ENCODE measurements at regions not wholly inside any gene's neighbourhood (a gene's known extent, or its start where the extent isn't known, plus 50 kb on each side); places are given as distances from the start of the nearest gene placed in this dataset.

DNA sequence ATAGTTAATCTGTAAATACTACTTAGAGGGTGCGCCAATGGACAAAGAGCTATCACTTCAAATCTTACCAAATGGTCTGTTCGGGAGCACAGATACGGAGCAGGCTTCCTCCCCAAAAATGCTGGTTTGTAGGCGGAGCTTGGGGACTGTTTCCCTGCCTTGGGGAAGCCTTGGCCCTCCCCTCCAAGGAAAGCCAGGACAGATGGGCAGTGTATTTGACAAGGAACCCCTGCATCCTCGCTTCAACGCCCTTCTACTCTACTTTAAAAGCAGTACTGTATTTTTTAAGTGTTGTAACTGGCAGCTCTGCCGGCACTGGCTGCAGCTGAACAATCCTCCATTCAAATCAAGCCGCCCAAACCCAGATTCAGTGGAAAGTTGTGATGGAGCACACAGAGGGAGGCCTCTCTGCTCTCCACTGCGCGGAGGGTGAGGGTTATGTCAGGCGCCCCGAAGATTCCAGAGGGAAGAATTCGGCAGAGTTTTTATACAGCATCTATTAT, 83.1 kb upstream of the FNDC3B start:
- no peak for DNase-seq

DNA sequence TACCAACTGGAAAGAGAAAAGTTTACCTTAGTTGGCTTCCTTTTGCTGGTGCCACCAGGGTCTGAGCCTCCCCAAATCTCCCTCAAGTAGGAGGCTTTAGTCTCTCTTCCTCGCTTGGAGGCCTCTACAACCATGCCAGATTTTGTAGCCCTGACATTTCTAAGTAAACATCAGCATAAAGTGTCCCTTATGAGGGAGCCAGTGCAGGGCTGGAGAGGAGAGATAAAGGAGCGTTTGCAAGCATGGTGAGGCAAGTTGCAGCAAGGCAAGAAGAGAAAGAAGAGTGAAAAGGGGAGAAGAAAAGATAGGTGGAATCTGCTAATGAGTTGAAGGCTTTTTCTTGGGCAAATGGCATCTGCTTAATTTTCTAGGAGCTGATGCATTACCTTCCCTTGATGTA, 82.7 kb upstream of the FNDC3B start:
- no peak for DNase-seq

DNA sequence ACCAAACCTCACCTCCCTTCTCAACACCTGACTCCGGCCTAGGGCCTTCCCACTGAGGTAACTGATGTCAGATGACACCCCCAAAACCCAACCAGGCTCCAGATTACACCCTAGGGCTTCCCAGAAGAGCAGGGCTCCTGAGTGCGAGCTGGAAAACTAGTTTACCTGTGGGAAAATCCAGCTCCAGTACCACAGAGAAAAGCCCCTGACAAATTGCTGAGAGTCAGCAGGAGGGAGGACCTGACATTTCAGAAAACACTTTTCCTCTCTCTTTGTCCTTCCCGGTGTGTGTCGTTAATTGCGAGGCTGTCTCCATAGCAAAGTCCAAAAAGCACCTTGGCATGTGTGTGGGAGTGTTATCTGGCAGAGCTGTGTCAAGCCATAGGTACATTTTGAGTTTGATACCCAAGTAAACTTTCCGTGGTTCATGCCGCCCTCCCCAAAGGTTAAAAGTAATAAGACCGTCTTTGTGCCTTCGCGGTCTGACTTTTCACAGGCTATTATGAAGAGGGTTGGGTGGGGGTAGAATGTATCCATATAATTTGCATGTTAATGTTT, 79.8 kb upstream of the FNDC3B start:
- DNase-seq: no peak

DNA sequence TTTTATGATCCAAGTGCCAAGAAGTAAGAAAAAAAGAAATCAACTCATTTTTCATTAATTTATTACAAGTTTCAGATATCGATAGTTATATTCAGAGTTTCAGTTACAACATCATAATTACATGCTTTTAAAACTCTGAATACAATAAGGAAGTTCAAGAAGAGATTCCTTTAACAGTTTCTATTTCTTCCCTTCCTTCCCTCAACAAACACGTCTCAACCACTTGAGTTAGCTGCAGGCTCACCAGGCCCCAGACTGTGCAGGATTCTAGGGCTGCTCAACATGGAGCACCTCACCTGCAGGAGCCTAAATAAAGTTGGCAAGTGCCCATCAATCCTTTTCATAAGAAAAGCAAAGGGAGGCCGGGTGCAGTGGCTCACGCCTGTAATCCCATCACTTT, 79.2 kb upstream of the FNDC3B start:
- DNase-seq: no peak

DNA sequence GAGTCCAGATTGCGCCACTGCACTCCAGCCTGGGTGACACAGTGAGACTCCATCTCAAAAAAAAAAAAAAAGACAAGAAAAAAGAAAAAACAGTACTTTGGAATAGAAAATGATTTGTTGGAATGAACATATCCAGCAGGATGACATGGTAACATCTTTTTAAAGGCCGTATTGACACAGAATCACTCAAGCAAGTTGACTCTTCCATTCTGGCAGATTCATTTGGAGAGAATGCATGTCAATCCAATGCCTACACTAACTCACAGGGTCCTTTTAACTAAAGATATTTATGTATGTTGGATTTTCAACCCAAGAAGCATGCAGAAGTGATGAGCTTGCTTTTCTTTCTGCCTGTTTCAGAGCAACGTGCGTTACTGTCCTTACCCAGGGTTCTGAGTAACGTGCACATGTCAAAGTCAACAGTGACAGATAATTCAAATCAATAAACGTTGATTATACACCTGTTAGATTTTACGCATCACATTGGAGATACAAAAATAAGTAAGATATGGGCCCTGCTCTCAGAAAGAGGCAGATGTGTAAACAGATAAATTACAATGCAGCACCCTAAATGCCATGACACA, 77.1 kb upstream of the FNDC3B start:
- no peak for DNase-seq

DNA sequence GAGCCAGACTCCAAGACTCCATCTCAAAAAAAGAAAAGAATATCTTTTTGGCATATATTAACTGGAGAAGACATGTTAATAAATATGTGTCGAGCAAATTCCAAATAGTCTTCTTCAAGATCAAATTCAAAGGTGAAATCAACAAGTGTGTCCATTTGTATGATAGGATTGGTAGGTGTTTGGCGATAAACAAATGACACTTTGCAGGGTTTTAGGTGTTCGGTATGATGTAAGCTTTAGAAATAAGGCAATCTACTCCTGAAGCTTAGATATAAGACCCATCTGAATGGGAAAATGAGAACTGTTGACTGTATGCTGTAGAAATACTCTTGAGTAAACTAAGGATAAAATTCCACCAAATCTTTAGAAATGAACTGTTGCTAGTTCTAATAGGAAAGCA, 75.8 kb upstream of the FNDC3B start:
- no peak for DNase-seq

DNA sequence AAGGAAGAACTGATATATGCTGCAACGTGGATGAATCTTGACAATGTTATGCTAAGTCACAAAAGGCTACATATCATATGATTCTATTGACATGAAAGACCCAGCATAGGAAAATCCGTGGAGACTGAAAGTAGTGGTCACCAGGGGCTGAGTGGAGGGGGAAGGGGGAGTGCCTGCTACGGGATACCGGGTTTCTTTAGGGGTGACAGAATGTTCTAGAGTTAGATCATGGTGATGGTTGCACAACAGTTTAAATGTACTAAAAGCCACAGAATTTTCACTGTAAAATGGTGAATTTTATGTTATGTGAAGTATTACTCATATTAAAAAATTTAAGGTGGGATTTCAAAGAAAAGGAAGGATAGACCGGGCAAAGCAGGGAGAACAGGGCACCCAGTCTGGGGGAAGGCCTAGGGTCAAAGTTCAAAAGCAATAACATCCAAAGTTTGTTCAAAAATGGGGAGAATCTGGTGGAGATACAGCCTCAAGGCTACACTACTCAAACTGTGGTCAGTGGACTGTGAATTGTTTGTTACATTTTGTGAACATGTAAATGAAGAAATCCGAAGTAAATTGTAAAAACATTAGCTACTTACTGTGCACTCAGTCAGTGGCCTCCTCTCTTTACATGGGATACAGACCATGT, 74.2 kb upstream of the FNDC3B start:
- no peak for DNase-seq

DNA sequence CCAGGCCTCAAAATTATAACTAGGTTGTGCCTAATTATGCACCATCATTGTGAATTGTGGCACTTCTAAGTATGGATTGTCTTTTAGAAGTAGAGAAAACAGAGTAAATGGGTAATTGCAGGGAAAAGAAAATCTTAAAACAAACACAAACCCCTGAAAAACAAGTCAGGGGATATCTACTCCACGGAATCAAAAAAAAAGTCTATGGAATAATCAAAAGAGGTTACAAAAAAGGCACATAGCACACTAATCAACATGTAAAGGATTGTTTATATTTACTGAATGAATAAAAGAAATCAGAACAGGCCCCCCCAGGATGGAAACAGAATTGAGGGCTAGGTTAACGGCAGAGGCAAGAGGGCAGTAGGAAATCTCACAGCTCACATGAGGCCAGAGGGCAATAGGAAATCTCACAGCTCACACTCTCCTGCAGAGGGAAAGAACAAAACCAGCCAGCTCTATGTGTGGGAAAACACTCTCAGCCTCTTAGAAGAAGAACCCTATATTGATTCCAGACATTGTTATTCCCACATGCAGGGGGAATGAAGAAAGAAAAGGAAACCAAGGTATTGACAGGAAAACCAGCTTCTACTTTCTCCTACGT, 72.7 kb upstream of the FNDC3B start:
- no peak for DNase-seq

DNA sequence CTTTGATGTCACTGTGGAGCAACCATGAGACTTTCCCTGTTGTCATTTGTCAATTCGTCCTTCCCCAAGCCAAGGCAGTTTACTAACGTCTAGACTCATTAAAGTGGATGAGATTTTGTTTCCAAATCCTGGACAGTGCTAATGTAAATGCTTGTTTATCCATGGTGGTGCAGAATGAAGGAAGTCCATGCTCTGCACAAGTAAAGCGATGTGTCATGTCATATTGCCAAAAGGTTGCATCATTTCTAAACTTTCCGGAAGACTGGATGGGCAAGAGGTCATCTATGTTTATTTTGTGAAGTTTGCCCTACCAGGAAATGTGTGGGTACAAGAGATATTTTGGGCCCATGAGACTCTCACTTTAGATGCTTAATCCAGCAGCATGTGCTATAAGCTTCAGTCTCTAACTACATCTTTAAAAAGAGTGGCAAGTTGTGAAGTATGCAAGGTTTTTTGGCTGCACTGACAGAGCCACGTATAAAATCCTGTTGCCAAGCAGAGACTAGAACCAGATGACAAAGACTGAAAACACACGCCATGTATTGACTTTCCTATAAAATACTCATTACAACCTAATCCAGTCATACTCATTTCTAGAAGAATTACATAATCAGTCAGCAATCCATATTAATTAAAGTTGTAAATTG, 72.1 kb upstream of the FNDC3B start:
- DNase-seq: no peak

DNA sequence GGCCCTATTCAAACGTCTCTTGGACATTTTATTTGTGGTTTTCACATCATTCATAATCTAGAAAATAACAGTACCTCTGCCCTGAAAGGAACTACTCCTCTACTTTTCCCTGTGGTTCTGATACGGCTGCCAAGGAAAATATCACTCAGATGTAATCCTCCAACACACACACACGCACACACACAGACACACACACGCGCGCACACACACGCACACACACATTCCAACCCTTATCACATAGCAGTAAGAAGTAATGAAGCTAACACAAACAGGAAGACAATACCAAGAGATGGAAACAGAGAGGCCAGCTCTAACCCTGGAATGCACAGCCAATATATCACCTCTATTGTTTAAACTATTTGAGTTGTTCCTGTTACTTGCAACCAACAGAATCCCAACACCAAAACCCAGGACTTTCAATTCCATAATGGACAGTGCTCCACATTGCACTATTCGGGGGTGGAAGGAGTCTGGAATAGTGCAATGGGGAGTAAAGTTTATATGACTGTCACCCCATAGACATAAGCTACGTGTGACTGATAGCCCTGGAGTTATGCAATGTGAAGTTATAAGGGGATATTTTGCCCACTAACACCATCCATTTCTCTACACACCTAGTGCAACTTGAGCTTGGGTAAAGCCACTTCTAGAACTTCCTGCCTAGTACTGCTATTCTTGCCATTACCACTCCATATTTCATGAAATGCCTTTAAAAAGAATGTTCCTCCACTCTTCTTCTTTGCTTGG, 71.3 kb upstream of the FNDC3B start:
- no peak for DNase-seq

DNA sequence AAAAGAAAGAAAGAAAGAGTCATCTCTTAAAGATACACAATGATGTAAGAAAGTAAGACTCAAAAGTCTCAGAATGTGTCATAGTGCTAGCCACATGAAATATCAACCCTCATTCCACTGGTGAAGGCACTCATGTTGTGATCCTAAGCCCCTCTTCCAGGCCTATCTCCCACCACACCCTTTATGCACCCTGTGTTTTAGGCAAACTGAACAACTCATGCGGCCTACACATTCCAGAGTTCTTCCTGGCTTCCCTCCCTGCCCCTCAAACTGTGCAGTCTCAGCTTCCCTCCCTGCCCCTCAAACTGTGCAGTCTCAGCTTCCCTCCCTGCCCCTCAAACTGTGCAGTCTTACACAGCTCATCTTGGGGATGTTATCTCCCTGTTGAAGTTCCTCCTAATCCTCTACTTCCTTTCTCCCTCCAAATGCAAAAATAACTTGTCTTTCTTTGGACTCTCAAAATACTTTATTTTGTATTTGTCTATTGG, 69.0 kb upstream of the FNDC3B start:
- no peak for DNase-seq

DNA sequence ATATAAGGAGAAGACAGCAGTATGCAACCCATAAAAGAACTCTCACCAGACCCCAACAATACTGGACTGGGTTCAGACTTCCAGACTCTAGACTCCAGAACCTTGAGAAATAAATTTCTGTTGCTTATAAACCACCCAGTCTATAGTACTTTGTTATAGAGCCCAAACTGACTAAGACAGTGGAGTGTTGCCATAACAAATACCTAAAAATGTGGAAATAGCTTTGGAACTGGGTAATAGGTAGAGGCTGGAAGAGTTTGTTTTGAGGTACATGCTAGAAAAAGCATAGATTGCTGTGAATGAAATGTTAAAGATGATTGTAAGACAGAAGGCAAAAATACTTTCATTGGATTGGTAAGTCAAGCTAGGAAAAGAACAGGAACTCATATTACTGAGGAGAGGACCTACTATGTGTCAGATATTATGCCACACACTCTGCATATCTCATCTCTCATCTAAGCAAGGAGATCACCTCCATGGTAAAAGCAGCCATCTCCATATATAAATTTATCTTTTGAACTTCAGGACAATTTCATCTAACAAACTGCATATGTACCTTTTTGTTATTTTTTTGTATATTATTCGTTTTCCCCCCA, 67.4 kb upstream of the FNDC3B start:
- DNase-seq: no peak

DNA sequence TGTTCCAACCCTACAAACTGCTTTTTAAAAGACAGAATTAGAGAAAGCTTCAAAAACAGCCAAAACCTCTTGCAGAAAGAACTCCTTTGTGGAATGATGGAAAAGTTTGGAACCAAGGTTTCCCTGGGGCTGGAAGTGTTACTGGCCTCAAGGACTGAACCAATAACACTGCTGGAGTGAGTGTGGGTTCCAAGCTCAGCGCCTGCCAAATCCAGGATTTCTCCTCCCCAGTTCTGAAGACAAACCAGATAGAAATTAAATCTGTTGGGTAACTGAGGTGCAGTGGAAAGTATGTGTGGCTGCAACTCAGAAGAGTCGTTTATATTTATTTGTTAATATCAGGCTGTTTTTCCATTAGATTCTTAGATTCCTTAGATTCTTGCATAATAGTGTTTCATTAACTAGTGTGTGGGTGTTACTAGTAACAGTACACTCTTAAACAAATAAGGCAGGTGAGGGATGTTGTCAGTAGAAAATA, 66.5 kb upstream of the FNDC3B start:
- DNase-seq: no peak

DNA sequence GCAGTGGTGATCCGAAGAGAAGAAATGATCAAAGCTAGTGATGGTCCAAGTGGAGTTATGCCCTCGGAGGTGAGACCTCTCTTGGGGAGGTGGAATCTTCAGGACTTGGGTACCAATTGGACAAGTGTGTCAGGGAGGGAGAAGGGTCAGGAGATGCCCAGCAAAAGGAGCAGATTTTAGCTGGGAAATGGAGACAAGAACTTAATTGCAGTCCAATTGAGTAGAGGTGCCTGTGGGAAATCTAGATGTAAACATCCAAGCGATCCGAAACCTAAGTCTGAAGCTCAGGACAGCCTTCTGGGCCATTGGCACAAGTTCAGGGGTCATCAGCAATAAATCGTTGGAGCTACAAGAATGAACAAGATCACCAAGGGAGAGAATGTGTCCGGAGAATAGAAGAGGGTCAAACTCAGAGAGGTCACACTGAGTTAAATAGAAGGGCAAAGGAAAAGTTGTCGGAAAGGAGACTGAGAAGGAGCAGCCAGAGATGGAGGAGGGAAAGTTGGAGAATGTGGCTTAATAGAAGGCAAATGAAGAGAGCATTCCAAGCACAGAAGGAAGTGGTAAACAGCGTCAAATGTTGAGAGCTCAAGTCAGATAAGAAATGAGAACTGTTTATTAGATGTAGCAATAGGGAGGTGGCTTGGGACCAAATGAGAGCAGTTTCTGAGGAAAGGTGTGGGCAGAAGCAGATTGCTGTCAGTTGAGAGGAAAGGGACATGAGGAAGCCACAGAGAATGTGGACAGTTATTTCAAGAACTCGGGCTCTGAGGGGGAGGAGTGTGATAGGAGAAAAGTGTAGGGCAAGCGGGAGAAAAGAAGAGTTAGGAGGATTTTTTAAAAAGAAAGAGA, 64.2 kb upstream of the FNDC3B start:
- DNase-seq: no peak

DNA sequence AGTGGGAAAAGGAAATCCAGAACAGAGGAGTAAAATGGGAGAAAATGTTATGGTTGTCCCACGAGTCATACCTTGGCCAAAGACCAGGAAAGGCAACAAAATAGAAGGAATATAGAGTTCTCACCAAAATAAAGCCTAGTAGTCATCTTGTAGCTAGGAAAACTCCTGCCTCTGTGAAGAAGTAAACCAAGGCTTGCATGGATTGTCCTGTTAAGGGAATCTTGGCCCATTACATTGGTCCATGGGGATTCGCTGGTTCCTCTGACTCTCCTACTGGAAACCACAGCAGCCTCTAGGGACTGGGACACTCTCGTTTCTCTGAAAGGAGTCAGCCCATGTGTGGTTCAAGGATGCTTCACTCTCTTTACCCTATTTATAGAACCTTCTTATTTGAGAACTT, 62.9 kb upstream of the FNDC3B start:
- DNase-seq: no peak

DNA sequence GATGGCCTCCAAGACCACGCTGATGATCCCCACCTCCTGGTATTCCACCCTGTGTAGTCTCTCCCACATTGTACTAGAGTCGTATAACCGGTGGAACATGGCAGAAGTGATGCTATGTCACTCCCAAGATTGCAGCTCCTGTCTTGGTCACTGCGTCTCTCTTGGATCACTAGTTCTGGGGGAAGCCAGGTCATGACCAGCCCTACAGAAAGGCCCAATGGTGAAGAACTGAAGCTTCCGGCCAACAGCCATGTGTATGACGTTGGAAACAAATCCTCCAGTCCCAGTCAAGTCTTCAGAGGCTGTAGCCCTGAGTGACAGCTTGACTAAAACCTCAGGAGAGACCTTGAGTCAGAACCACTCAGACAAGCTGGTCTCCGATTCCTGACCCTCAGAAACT, 61.9 kb upstream of the FNDC3B start:
- DNase-seq: no peak

DNA sequence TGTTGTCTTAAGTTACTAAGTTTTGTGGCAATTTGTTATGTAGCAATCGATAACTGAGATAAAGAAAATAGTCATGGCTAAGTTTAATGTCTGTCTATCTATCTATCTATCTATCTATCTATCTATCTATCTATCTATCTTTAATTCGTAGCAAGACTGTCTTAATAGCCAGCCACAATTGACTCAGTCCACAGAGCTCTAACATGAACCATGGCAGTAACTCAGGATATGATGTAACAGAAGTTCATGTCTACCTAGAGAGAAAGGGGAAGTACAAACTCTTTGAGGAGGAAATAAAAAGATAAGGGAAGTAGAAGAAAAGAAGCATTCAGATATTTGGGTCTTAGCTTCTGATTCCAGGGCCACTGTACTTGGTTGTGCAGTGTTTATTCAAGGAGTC, 61.5 kb upstream of the FNDC3B start:
- DNase-seq: no peak

DNA sequence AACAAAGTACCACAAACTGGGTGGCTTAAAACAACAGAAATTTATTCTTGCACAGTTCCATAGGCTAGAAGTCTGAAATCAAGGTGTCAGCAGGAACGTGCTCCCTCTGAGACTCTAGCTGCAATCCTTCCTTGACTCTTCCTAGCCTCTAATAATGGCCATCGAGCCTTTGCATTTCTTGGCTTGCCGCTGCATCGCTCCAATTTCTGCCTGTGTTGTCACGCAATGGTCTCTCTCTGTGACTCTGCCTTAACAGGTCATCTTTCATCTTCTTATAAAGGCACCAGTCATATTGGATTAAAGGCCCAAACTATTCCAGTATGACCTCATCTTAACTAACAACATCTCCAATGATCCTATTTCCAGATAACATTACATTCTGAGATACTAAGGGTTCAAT, 61.0 kb upstream of the FNDC3B start:
- no peak for DNase-seq

DNA sequence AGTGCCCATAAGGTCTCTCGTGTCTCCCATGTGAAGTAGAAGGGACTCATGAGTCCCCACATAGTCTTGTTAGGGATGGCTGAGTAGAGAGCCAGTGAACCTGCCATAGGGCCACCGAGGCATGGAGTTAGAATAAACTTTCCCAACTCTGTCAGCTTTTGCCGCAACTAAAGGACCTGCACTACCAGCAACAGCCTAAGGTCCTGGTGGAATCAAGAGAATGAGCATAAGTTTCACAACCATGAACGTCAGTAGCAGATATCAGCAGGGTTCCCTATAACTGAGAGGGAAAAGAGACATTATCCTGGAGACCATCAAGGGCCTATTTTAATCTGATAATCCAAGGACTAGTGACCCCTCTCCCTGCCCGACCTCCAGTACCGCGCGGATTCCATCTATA, 60.3 kb upstream of the FNDC3B start:
- no peak for DNase-seq

DNA sequence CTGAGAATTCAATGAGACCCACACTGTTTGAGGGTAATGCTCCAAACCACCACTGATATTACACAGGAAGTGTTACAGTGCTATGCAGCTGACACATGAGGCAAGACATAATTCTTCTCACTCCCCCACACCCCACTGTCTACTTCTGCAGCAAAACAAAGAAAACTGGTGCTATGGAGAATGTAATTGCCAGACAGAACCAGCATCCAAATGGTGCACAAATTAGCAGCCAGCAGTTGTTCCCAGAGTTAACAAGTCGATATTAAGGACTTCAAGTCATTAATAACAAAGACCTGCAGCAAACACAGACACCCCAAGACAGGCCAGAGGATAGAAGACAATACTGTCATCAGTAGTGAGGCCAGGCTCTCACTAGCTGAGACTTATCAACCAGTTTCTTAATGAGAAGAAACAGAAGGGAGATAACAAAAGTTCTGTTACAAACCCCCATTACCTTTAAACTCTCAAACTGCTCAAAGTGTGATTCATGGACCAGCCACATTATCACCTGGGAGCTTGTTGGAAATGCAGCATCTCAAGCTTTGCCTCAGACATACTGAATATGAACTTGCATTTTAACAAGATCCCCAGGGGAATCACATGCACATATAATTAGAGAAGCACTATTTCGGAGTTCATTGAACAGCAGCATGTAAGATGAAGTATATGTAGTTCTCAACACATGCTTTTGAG, 58.7 kb upstream of the FNDC3B start:
- DNase-seq: peak; percentile 22

DNA sequence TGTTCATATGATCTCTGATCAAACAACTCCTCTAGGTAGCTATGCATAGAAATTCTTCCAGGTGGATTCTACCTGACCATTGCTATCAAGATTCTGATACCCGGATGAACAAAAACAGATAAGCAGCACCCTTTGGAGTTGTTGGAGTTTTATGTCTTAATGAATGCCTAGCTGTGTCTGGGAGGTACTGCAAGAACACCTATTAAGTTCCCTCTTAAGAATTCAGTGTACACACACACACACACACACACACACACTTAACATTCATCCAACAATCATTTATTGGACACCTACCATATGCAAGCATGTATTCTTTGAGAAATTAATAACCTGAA, 58.1 kb upstream of the FNDC3B start:
- DNase-seq: no peak
